Transverse colon (tissue), 4 donors: ENCODE measurements at regions not wholly inside any gene's neighbourhood (a gene's known extent, or its start where the extent isn't known, plus 50 kb on each side); places are given as distances from the start of the nearest gene placed in this dataset.

Experiments
- CTCF ChIP-seq, 5 experiments: fragments of 200-600 bp in 3 of 5; fragments of 450-650 bp in 2 of 5; sonication (generic) in 3 of 5; IDR thresholded peaks; 1 replicate in 2 of 5; 2 replicates in 3 of 5; pipeline ENCODE4 v1.5.1; 2016 to 2017; ENCODE audit warnings: antibody characterized with exemption in 5 of 5, inconsistent platforms in 3 of 5, mild to moderate bottlenecking in 2 of 5, moderate library complexity in 1 of 5
- EP300 ChIP-seq: sonication (generic); formaldehyde crosslinking; IDR thresholded peaks from one replicate; pipeline ENCODE4 v1.6.1; 2017; ENCODE audit warnings: antibody characterized with exemption, low read depth
- POLR2A ChIP-seq: fragments of 450-650 bp; IDR thresholded peaks from one replicate; pipeline ENCODE4 v1.6.1; 2016; ENCODE audit warnings: antibody characterized with exemption, mild to moderate bottlenecking, moderate library complexity
- POLR2AphosphoS5 ChIP-seq, 3 donors: sonication (generic); formaldehyde crosslinking; IDR thresholded peaks; one replicate each; pipeline ENCODE4 v1.6.1; 2016; ENCODE audit warnings: antibody characterized with exemption in 3 of 3

DNA sequence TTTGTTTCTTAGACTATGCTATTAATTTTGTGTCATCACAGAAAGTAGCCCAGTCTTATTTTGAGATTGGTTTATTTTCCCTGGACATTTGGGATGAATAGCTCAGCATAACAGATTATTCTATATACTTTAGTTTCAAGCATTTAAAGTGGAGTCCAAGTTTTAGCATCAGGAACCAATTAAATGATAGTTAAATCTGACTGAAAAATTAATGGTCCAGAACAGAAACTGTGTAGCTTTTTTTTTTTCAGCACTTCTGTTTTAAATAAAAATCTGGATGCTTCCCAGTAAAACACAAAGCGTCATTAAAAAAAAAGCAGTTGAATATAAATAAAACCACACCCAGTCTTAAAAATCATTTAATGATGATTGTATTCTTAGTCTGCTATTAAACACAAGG lies 59.4 kb upstream of the PITX2 start:
- TF ChIP-seq EP300 (no peak), CTCF (IDR thresholded peaks at IDR 0.05) (no peak), POLR2A (no peak), POLR2AphosphoS5 (IDR thresholded peaks at IDR 0.05) (no peak)
